Inferior parietal cortex (tissue), 1 donor: ENCODE measurements at regions not wholly inside any gene's neighbourhood (a gene's known extent, or its start where the extent isn't known, plus 50 kb on each side); places are given as distances from the start of the nearest gene placed in this dataset.

Experiments used
- DNase-seq: peaks from one replicate; pipeline ENCODE4 v3.0.0-alpha.2; 2016; ENCODE audit errors: extremely low spot score

GRCh38 chr11:98828986-98829708 lies 191.6 kb upstream of the CNTN5 start:
- DNase-seq: no peak

GRCh38 chr11:98829971-98830370 lies 190.8 kb upstream of the CNTN5 start:
- DNase-seq: no peak

GRCh38 chr11:98834776-98835175 lies 186.0 kb upstream of the CNTN5 start:
- DNase-seq: no peak

GRCh38 chr11:98835335-98835734 lies 185.4 kb upstream of the CNTN5 start:
- DNase-seq: no peak

DNA sequence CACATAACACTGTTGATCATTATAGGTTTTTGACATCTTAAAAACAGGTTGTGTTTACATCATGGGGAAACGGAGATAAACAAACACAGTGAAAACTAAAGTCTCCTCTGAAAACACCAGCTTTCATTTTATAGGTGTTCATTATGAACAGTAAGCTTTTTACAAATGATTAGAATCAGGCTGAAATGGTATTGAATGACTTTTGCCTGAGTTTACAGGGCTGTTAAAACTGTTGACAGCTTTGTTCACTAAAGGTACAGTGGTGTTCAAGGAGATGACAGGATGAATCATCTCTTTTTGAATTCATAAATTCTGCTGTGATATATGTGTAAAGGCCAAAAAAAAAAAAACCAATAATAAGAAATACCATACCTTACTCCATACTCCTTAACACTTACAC lies 184.6 kb upstream of the CNTN5 start:
- DNase-seq: no peak

- no peak for DNase-seq
Measured at GRCh38 chr11:98842187-98842586, 178.6 kb upstream of the CNTN5 start.

- DNase-seq: no peak
Measured at GRCh38 chr11:98862169-98862568, 158.6 kb upstream of the CNTN5 start.

DNA sequence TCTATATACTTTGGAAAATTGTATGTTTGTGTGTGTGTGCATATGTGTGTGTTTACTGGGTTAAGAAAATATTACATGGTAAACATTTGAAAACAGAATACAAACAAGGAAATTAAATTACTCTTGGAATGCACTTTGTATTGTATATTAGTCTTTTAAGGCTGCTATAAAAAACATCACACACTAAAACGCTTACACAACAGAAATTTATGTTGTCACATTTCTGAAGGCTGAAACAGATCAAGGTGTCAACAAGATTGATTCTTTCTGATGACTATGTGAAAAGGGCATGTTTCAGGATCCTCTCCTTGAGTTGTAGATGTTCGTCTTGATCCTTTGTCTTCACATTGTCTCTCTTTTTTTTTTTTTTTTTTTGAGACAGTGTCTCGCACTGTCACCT lies 149.1 kb upstream of the CNTN5 start:
- no peak for DNase-seq

DNA sequence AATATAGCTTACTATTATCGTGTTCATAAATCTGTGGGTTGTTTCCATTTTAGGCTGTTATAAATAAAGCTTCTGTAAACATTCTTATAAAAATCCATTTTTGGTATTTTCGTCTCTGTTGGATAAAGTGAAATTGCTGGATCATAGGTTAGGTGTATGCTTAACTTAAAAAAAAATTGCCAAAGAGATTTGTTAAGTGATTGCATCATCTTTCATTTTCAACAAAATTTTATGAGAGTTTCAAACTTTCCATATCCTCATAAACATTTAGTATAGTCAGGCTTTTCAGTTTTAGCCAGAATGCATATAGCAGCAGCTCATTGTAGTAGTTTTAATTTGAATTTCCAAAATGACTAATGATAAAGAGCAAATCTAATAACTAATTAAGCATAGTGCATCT lies 146.7 kb upstream of the CNTN5 start:
- no peak for DNase-seq

- DNase-seq: no peak
Measured at GRCh38 chr11:98895936-98896335, 124.8 kb upstream of the CNTN5 start.

DNA sequence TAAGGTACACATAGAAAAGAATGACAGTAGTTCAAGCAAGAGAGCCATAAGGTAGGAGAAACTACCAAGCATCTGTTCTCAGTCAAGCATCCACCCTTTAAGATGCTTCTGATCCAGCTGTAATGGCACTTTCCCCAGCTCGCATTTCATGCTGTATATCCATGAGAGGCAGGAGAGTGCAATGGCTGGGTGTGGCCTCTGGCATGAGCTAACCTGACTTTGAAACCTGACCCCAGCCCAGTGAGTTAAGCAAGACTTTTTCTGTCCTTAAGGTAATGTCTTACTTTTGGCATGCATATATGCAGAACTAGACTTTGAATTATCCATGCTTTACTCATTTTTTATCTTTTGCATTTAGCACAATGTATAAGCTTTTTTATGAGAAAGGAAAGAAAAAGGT lies 79.8 kb upstream of the CNTN5 start:
- no peak for DNase-seq

DNA sequence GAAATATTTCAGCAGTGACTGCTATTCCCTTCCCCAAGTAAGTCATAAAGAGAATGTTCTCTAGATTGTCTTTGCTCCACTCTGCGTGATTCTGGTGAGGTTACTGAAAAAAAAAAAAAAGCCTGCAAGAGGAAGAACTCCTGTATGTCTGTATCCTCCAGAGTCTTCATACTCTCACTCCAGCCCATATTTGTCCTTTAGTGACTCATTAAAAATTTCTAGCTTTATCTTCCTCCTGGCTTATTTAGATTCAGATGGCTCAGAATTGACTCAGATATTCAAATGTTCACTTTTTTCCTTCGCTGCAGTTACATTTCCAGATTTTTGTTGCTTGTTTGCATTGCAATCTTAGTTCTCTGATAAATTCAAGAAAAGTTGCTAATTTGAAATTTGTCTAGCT lies 76.3 kb upstream of the CNTN5 start:
- no peak for DNase-seq

DNA sequence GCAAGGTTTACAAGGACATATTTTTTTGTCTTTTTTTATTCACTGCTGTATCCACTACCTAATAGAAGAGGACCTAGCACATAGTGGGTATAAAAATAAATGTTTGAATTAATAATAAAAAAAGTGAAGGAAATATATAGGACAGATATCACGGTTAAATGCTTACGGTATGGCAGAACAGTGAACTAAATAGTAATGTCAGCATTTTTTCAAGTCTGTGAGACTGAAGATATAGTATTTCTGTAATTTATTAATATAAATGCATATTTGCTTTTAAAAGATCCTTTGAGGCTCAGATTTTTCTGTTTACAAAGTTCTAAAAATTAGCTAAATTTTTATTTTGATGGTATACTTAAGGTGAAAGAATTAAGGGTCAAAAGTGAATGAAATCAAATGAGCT lies 68.6 kb upstream of the CNTN5 start:
- no peak for DNase-seq

GRCh38 chr11:98955551-98955950 lies 65.2 kb upstream of the CNTN5 start:
- no peak for DNase-seq

DNA sequence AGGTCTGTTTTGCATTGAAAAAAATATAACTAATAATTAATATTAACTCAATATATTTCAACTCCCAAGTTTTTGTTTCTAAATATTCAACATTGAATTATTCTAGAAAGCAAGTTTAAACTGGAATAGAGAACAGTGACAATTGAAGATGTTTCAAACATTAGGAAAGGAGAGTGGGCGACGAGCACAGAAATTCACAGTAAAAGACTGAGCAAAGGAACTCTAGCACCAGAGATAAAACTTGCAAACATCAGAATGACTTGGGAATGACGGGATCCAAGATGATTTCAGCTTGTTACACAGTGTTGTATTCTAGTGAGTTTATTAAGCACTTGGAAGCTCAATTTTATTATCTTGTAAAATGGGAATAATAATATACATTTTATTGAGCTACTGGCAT lies 56.6 kb upstream of the CNTN5 start:
- no peak for DNase-seq

- no peak for DNase-seq
Measured at GRCh38 chr11:98965358-98965757, 55.4 kb upstream of the CNTN5 start.

DNA sequence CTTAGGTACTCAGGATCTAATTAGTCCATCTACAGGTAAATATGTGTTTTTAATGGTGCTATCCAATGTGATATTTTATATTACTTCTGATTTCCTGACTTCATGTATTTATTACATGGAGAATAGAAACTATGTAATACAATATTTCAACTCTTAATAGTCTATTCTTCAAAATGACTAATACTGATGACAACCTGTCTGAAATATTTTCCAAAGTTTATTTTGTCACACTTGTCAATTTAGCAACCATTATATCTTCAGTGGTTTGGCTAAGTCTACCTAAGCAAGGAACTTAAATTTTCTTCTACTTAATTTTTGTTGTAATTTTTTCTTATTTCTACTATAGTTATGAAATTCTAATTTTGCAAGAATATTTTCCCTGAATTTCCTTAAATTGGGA lies 55.0 kb upstream of the CNTN5 start:
- DNase-seq: no peak

DNA sequence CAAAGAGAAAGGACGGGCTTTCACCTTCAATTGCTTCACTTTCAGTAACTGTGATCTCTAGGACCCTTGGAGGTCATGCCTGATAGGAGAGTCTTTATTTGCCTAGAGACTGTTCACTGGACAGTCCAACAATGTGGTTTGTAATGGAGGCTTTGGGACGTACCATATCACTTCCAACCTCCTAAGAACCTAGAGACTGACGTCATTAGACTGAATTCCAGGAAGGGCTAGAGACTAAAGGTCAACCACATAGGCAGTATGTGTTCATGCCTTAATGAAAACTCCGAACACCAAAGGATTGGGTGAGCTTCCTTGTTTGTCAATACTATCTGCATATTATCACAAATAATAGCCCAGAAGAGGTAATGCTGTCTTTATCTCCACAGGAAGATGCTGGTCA lies 53.7 kb upstream of the CNTN5 start:
- no peak for DNase-seq
